GF-D8 (cell line): ENCODE measurements at regions not wholly inside any gene's neighbourhood (a gene's known extent, or its start where the extent isn't known, plus 50 kb on each side); places are given as distances from the start of the nearest gene placed in this dataset.

ENCODE experiments used
- DNase-seq: peaks from one replicate; lab custom pipeline; 2025; lab: John Stamatoyannopoulos, UW

DNA sequence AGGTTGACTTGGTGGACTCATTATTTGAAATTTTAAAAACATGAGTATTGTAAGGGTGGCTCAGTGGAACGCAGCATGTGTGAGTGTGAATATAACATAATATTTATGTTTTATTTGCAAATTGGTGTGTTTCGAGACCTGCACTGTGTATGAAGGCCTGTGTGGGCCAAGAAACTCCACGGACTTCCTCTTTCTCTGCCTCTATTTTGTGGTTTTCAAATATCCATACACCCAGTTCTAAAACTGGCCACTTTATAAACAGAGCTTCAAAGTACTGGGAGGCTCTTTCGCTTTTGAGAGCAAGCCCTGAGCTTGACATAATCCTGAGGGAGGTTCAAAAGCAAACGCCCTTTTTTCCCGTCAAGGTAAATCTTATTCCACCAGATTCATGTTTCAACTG lies 187.7 kb downstream of the GPAT3 start:
- no peak for DNase-seq

DNA sequence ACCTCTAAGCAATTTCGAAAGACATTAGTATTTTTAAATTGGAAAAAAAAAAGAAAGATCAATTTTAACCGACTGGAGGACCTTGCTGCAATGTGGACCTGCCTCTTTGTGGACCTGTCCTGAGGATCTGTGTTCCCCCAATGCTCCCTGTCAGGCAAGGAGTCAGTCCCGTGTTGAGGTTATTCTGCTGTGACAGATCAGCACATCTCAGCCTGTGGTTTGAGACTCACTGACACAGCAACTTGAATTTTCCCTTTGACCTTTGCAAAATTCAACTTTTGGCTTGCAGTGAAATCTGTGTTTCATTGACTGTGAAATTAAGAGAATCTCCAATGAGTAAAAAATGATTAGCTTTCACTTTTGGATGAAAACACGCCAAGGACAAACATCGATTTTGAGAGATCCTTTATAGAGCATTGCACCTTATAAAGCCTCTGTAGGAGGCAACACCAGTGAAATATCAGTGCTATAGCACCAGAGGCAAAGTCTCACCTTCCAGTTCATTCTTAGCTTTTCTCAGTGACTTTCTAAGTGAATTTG lies 186.9 kb downstream of the GPAT3 start:
- DNase-seq: no peak

DNA sequence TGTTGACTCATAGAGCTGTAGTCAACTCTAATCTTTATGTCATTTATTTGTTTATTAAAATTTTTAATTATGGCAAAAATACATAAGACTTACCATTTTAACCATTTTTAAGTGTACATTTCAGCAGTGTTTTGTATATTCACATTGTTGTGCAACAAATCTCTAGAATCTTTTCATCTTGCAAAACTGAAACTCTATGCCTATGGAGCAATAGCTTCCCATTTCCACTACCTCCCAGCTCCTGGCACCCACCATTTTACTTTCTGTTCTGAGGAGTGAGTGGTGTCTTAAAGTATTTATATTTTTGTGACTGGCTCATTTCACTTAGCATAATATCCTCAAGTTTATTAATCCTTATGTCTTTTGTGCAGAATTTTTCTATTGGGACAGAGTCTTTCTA lies 181.0 kb downstream of the GPAT3 start:
- DNase-seq: peak; percentile 26

DNA sequence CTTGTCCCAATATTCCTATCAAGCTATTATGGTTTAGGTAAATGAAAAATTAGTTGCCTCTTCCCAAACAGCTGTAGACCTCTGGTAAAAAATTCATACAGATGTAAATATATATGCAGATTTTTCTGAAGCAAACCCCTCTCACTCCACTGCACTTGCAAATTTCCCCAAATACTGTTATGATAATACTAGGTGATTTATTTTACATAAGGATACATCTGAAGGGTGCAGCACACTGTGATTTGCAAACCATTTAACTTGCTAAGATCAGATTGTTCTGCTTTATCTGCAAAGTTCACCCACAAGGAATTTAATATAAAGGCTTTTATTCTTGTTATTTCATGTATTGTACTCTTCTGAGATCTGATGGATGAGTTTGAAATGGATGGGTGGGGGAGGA lies 177.0 kb downstream of the GPAT3 start:
- DNase-seq: no peak

DNA sequence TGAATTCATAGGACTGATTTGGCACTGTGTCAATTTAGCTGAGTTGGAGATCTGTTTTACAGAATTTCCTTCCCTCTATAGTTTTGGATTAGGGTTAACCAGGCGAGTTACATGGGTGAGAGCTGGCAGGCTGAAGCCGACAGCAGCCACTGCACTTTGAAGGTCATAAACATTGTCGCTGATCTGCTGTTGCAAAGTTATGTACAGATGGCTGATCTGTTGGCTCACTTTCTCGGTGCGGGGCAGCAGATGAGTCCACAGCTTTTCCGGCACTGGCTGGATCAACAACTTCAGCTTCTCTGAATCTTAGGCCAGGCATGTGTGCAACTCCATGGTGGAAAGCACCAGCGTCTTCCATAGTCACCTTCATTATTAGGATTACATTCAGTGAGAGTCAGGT lies 173.7 kb downstream of the GPAT3 start:
- no peak for DNase-seq

DNA sequence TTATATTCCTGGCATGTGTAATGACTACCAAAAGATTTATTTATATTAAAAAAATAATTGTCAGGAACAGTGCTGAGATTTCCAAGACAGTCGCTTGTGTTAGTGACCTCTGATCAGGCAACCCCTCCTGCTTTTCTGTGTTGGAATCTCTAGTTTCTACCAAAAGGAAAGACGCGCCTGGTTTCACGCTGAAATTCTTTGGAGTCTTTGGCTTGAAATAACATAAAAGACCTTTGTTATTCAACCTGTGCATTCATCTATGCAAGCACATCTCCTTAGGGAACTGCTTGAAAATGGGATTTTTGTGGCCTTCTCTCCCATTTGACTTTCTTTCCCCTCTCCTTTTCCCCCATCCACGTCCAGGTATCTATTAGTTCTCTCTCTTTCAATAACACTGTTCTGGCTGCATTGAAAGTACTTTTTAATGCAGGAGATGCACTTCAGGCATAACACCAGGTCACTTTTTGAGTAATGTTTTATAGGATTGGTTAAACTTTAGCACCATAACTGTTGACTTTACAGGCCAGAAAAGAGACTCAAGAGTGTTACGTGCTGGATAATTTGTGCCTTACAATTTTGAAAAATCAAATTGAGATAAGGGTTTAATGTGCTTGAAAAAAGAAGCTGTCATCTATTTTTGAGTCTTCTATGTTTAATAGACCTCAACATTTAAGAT lies 172.7 kb downstream of the GPAT3 start:
- no peak for DNase-seq

DNA sequence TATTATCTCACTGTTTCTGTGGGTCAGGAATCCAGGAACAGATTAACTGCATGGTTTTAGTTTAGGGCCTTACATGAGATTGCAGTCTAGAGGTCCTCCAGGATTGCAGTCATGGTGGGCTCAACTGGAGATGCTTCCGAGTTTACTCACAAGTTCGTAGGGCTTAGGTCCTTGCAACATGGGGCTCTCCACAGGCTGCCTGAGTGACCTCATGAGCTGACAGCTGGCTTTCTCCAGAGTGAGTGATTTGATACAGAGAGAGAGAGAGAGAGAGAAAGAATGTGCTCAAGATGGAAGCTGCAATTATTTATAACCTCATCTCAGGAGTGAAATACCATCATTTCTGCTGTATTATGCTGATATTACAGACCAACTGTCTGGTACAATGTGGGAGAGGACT lies 168.9 kb downstream of the GPAT3 start:
- no peak for DNase-seq

DNA sequence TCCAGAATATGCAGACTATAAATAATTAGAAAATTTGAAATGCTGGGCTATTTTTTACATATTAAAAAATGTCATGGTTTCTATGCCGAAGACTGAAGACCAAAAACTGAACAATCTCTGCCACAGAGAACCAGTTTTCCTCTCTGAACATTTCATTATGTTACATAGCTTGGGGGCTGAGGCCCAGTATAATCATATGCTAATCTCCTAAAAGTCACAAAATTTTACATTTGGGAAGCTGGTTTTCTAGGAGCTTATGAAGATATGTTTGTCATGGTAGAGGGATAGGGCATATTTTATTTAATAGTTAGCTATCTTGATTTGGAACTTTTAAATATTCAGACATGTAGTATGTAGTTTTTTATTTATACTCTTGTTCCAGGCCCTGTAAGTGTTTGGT lies 167.8 kb downstream of the GPAT3 start:
- DNase-seq: no peak

DNA sequence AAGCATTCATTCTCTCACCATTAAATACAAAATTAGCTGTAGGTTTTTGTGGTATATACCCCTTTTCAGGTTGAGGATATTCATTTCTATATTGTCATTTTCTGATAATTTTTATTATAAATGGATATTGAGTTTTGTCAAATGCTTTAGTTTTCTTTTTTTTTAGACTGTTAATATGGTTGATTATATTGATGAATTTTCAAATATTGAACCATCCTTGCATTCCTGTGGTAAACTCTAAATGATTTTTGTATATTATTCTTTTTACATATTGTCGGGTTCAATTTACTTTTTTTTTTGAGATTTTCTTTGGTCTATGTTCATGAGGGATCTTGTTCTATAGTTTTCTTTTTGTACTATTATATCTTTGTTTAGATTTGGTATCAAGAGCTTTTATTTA lies 165.1 kb downstream of the GPAT3 start:
- DNase-seq: no peak

DNA sequence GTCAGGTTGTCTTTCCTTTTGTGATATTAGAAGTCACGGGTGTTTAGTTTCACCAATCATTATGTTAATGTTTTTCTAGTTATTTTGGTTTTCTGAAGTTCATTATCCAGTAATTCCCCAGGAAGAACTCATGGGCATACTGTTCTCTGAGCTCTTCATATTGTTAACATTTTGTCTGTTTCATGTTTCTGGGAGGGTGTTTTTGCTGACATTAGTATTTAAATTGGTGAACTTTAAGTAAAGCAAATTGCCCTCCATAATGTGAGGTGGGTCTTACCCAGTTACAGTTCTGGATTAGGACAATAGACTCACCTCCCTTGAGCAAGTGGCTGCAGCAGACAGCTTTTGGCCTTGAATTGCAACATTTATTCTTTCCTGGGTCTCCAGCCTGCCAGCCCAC lies 163.4 kb downstream of the GPAT3 start:
- DNase-seq: no peak

DNA sequence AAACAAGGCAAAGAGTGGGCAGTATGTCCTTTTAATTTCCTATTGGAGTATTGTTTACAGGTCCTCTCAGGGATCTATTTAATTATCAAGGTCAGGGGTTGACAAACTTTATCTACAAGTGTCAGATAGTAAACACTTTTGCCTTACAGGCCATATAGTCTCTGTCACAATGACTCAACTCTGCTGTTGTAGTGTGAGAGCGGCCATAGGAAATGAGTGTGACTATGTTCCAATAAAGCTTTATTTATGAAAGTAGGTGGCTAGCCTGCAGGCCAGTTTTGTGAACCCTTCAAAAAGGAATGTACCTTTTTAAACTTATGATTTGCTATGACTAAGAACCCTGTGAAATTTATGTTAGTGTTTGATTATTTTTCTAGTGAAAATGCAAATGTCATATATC lies 156.1 kb downstream of the GPAT3 start:
- DNase-seq: no peak

DNA sequence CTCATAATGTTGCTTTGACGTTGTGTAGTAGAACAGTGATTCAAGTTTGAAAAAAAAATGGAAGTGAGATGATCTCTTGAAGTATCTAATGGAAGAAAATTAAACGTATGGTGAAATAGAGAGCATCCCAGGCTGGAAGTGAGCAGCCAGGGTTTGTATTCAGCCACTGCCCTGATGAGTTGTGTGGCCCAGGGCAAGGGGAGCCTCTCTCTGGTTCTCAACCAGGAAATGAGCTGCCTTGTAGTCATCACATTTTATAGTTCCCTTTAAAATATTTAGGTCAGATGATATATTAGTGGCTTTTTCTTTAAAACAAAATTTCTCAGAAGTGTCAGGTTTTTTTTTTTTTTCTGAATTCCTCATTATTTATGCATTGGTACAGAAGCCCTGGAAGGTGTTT lies 150.3 kb downstream of the GPAT3 start:
- DNase-seq: no peak

DNA sequence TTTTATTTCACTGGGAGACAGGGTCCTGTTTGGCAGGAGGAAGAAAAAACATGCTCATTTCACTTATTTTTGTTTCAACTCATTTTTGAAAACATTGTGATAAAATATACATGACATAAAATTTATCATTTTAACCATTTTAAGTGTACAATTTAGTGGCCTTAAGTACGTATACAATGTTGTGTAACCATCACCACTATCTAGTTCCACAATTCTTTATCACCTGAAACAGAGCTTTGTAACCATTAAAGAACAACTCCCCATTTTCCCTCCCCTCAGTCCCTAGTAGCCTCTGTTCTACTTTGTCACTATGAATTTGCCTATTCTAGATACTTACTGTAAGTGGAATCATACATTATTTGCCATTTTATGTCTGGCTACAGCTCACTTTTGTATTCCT lies 143.8 kb downstream of the GPAT3 start:
- no peak for DNase-seq

DNA sequence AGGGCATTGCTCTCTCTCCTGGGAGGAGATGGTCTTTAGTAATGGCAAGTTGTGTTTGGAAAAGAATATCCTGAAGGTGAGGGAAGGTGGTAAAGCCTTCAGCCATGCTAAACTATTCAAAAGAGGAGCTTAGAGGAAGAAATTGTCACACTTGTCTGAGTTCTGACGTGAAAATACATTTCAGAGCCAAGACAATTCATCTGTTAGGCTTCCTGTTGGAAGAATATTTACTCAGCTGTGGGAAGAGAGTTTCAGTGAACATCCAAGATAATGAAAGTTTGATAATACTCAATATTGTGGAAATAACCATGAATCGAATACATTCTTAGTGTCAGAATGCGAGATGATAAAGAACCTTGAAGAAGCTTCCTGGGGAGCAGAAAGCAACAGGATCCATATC lies 143.3 kb downstream of the GPAT3 start:
- no peak for DNase-seq

DNA sequence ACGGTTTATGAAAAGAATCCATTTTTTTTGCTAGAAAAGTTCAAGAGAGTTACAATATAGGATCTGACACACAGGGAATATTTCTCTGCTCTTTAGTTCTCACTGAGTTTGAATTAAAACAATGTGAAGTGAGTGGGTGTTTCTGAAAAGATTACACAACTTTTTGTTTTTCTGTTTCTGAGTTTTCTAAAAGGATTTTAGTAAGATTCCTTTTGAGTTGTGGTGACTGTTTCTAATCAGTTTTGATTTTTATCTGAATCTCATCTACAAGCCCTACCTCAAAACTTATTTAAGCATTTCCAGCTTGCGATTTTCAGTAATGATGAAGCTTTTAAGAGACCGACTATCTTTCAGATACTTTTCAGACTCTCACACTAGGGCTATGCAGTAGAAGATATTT lies 141.7 kb downstream of the GPAT3 start:
- DNase-seq: no peak

DNA sequence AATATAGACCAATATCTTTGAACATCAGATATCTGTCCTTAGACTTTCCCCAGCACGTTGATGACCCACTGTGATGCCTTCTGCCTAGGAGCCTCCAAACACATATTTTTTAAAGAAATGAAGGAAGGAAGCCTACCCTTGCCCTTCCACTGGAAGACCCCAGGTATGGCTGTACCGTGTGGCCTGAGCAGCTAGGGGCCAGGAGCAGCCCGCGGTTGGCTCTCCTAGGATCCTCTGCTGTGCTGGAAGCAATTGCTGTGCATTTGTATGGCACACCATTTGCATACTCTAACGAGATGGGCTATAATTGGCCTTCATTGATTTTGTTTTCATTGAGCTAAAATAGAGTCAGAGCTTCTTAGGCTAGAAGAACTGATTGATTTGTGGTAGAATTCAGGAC lies 128.8 kb downstream of the GPAT3 start:
- DNase-seq: no peak

DNA sequence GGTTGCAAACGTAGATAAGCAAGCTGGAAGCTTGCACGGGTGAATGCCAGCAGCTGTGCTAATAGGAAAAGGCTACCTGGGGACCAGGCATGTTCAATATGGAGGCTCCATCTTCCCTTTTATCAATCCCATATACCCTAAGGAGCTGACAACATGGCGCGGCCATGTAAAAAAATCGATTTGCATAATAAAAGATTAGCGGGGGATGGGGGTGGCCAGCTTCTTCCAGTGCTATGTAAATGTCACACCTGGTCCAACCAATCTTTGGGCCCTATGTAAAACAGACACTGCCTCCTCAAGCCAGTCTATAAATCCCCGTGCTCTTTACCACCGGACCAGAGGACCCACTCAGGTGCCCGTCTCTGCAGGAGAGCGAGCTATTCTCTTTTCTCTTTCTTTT lies 128.2 kb downstream of the GPAT3 start:
- no peak for DNase-seq

DNA sequence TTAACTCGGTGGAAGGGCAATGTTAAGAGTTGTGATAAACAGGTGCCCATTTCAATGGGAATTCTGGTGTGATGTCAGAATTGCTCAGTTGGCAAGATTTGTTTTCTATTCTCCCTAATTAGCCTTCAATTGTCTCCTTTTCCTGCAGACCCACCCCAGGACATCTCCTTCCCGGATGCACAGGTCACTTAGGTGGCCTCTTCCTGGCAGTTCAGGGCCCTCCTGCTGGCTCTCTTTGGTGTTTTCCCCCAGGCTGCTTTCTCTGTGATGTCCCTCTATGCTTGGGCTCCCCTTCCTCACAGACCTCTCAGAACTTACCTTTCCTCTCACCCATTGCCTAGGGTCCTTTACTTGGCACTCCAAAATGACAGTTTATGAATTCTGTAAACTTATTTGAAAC lies 126.3 kb downstream of the GPAT3 start:
- DNase-seq: no peak

DNA sequence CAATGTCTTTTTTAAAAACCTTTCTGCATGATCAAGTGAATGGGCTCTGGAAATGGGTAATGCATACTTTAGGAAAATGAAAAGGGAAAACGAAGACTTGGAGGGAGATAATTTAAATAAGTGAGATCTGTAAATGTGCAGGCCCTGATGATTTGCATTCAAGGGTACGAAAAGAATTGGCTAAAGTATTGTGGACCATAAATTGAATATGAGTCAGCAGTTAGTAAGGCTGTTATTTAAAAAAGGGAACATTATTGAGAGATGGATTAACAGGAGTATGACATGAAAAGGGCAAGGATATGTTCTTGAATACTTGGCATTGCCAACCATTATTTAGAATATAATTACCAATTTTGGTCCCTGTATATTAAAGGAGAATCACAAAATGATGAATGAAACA lies 125.5 kb downstream of the GPAT3 start:
- DNase-seq: no peak

DNA sequence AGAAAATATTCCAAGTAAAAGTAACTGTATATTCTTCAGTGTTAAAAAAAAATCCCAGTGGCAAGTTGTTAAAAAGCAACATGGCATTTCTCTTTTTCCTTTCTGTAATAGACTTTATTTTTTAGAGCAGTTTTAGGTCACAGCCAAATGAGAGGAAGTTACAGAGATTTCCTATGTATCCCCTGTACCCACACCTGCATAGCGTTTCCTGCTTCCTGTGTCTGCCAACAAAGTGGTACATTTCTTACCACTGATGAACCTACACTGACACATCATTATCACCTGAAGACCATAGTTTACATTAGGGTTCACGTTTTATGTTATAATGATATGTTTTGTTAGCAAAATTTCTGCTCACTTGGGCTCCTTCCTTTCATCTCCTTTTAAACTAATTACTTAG lies 124.7 kb downstream of the GPAT3 start:
- DNase-seq: no peak

DNA sequence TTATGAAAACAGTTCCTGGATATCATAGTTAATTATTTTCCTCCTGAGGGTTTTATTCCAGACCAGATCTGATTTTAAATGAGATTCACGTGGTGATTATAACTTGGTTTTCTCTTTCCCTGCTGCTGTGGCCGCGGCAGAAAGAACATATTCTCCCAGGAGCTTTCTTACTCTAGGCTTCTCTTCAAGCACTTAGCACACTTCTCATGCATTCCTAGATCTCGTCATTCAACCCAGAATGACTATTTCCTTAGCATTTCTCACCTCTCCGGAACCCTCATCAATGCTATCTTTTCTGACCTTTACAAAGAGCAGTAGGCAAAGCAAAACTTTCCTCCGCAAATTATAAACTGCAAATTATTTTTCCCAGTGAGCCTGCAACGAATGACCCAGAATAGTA lies 122.9 kb downstream of the GPAT3 start:
- DNase-seq: no peak

DNA sequence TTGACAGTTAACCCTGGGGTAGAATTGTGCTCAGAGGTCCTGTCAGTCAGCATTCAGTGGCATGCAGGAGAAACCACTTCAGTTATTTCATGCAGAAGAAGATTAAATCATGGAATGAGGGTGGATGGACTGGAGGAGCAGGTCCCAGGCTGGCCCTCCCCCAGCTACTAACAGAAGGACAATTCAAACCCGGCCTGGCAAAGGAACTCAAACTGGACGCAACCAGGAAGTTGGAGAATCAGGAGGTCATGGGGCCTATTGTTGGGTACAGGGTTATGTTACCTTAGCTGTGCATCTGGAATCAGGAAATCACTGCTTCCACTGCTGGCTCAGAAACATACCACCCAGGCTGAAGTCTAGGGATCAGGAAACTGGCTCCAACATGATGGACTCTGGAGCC lies 121.4 kb downstream of the GPAT3 start:
- DNase-seq: no peak
